GM12892 (cell line): ENCODE measurements at regions not wholly inside any gene's neighbourhood (a gene's known extent, or its start where the extent isn't known, plus 50 kb on each side); places are given as distances from the start of the nearest gene placed in this dataset.

Experiments used
- POLR2A ChIP-seq: IDR thresholded peaks from 2 replicates; pipeline ENCODE4 v1.6.1; 2011; ENCODE audit warnings: low read depth, low read length, control low read depth
- POLR2AphosphoS5 ChIP-seq: IDR thresholded peaks from 2 replicates; pipeline ENCODE4 v1.6.1; 2011; ENCODE audit warnings: low read depth, low read length, control low read depth
- TAF1 ChIP-seq: IDR thresholded peaks from 2 replicates; pipeline ENCODE4 v1.6.1; 2011; ENCODE audit warnings: low read depth, mild to moderate bottlenecking, control low read depth, low read length, borderline replicate concordance

DNA sequence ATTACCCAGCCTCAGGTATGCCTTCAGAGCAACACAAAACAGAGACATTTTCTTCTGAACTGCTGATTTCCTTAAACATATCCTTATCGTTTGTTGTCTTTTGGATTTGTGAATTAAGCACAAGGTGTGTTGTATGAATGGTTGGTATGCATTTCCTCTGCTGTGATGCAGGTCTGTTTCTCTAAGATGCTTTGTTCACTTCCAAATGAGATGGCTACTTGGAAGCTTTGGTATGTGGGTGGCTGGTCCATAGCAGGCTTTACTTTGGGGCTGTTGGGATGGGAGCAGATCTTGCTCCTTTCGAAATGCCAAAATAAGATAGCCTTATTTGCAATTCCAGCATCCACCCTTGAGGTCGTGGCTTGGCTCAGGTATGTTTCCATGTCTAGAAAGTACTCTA is 257.2 kb downstream of the INSIG2 start:
- TF ChIP-seq TAF1 (no peak), POLR2A (no peak), POLR2AphosphoS5 (no peak)
